Cardiac fibroblast (primary cell): ENCODE measurements at regions not wholly inside any gene's neighbourhood (a gene's known extent, or its start where the extent isn't known, plus 50 kb on each side); places are given as distances from the start of the nearest gene placed in this dataset.

Experiments used
- DNase-seq, 2 donors: peaks; one replicate each; pipeline versions ENCODE4 v3.0.0 to v3.0.0-alpha.2; 2010; ENCODE audit warnings: low read depth in 2 of 2
- H3K4me3 ChIP-seq, 2 donors: replicated peaks in 1 of 2; 1 replicate in 1 of 2; 2 replicates in 1 of 2; pipeline ENCODE4 v1.5.1; 2011; ENCODE audit warnings: low read depth in 2 of 2, low read length in 2 of 2, mild to moderate bottlenecking in 2 of 2, moderate library complexity in 1 of 2
- TF ChIP-seq, protein P1 (sequence below): IDR thresholded peaks from one replicate; pipeline ENCODE4 v1.5.1; 2011; ENCODE audit warnings: low read depth, mild to moderate bottlenecking, low read length, inconsistent platforms

DNA sequence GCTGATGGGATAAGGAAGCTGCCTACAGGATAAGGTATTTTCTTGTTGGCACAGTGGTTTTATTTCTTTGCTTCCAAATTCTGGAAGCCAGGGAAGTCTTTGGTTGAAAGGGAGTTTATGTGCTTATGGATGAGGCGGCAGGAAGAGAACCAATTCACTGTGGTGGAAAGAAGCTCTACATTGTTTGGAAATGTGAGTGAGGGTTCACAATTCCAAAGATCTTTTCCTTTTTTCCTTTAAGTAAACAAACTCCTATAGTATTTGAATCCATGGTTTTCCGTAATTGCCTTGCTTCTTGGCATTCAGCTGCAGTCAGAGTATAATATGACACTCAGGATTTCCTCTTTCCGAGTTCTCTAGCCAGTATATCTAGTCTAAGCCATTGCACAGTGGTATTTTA lies 86.2 kb downstream of the TEX29 start:
- no peak for DNase-seq

DNA sequence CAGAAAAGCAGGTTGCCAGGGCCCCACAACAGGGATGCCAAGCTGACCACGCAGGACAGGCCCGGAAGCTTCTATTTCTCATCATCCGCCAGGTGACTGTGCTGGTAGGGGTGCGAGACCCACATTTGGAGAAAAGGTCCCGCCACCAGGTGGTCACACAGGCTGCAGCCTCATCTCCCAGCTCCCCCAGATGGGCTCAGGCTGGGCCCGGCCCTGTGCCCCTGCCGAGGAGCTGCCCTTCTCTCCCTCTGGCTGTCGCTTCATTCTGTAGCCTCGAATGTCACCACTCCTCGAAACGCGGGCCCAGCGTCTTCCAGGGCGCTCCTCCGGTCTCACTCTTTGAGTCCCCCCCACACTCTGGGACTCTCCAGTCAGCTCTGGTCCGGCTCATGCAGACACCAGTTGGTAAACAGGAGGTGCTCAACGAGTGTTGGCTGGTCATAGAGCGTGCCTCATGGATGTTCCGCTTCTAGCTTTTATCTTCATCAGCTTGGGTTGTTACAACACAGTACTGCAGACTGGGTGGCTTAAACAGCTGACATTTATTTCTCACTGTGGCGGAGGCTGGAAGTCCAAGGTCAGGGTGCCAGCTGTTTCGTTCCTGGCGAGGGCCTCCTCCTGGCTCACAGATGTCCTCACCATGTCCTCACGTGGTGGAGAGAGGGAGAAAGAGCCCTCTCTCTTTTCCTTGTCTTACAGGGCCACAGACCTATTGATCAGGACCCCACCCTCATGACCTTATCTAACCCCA lies 87.1 kb downstream of the TEX29 start:
- no peak for DNase-seq
- no peak overlapping the region for H3K4me3 ChIP-seq
- TF ChIP-seq, protein P1, sequence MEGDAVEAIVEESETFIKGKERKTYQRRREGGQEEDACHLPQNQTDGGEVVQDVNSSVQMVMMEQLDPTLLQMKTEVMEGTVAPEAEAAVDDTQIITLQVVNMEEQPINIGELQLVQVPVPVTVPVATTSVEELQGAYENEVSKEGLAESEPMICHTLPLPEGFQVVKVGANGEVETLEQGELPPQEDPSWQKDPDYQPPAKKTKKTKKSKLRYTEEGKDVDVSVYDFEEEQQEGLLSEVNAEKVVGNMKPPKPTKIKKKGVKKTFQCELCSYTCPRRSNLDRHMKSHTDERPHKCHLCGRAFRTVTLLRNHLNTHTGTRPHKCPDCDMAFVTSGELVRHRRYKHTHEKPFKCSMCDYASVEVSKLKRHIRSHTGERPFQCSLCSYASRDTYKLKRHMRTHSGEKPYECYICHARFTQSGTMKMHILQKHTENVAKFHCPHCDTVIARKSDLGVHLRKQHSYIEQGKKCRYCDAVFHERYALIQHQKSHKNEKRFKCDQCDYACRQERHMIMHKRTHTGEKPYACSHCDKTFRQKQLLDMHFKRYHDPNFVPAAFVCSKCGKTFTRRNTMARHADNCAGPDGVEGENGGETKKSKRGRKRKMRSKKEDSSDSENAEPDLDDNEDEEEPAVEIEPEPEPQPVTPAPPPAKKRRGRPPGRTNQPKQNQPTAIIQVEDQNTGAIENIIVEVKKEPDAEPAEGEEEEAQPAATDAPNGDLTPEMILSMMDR: no peak

More for the DNA sequence above, 86.2 kb downstream of the TEX29 start:
- TF ChIP-seq, protein P1: no peak
- H3K4me3 ChIP-seq: no peak overlapping the region

DNA sequence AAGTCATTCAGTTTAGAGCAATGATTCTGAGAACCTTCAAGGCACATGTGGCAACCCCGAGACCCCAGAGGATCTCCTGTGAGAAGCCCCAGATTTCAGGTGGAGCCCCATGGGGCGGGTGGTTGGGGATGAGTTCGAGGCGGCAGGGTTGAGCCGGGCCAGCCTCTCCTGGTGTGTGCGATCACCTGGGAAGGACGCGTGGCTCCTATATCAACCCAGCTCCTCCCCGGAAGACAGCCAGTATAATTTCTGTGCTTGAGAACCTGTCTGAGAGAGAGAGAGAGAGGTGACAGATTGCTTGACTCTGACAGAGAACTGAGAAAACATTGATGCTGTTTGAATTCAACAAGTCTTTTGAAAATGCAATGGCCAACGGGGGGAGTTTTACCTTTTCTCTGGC lies 89.0 kb downstream of the TEX29 start:
- no peak overlapping the region for H3K4me3 ChIP-seq
- TF ChIP-seq, protein P1: no peak
- DNase-seq: no peak

DNA sequence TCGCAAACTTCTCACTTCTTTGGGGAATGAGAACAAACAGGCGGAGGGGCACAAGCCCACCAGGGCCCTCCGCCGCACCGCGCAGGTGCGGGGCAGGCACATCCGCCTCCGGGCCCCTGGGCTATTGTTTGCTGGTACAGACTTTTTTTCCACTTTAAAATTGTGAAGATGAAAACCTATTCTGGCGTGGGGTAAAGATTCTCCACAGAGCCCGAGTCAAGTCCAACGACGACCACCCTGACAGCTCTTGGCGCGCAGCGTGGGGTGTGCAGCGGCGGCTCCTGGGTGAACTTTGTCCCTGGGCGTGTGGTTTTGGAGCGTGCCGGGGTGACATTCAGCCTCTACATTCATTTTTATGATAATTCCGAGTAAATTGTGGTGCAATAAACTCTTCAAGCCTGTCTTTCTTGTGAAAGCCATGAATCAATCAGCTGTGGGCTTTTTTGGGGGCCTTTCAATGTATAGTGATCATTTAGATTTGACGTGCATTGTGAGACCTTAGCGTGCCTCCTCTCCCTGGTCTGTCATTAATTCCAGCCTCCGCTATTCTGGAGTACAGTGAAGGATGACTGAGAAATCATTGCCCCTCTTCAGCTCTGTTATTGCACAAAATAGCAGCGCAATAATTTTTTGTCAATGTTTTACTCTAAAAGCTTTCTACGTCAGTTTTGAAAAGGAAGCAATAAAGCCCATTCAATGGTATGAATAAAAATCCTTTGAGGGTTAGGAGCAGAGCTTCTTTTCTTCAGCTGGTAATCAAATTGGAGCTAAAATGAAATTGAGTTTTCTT lies 90.0 kb downstream of the TEX29 start:
- TF ChIP-seq, protein P1: no peak
- no peak overlapping the region for H3K4me3 ChIP-seq
- no peak for DNase-seq

DNA sequence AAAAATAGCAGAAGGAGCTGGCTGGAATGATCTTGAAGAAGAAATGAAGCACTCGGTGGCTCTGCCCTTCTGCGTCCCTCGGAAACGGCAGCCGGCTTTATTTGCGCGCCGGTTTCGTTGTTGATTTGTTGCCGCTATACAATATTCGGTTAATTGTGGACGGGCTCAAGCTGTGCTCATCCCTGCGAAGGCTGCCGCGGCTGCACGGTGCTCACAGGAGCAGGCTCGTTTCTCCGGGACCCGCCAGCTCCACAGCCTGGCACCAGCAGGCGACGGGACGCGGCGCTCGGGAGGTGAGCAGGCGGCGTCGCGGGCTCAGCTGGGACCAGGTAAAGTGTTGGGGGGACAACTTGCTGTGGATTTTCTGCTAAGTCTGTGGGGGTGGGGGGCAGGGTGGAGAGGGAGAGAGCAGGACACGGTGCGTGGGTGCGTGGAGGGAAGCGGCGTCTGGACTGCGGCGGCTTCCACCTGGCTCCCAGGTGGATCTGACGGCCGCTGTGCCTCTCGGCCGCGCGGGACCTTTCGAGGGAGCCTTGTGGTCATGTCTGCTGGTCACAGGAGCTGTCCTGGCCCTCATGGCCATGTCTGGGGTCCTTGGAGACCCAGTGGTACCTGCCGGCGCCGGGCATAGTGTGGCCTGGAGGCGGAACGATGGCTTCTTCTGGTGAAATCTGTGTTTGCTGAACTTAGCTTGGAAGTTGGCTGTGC lies 90.9 kb downstream of the TEX29 start:
- TF ChIP-seq, protein P1: no peak
- H3K4me3 ChIP-seq: no peak overlapping the region

DNA sequence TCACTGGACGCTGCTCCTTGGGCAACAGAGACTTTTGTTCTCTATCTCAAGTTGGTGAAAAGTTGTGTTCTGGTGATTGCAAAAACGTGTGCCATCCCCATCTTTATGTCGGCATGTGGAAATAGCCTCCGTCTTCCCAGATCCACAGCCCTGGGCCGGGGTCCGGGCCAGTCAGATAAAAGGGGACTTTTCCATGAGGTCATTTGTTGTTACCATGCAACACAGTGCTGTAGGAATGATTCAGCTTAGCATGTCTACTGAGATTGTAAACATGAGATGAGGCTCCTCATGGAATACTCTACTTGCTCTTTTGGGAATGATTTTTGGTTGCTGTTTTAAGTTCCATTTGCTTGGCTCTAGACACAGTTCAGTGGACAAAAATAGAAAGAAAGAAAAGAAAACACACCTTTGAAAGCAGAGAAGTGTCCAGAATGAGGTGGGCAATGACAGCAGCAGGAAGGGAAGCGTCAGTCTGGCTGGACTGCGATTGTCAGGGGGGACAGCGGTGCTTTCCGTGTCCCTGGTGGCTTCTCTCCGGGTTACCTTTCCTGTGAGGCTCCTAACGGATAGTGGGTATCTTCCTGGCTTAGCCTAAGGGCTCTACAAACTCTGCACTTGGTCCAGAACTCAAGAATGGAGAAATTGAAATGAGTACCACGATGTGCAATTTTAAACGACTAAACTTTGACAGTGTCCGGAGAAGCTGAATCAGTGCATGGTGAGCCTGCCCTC lies 91.6 kb downstream of the TEX29 start:
- TF ChIP-seq, protein P1: no peak
- H3K4me3 ChIP-seq: no peak overlapping the region
- no peak for DNase-seq

More for the DNA sequence above, 90.9 kb downstream of the TEX29 start:
- no peak for DNase-seq
